PFSK-1 (cell line): ENCODE measurements at regions not wholly inside any gene's neighbourhood (a gene's known extent, or its start where the extent isn't known, plus 50 kb on each side); places are given as distances from the start of the nearest gene placed in this dataset.

ENCODE experiments used
- POLR2AphosphoS5 ChIP-seq: IDR thresholded peaks from 2 replicates; pipeline ENCODE4 v1.6.1; 2012; ENCODE audit warnings: low read depth, mild to moderate bottlenecking, control low read depth, low read length, moderate library complexity
- TAF1 ChIP-seq: IDR thresholded peaks from 2 replicates; pipeline ENCODE4 v1.6.1; 2012; ENCODE audit warnings: low read length, control low read depth, borderline replicate concordance; ENCODE audit not compliant: insufficient read depth

GRCh38 chr5:27908341-27908740 is 870.0 kb upstream of the CDH9 start:
- no peak for TF ChIP-seq TAF1
- no peak for TF ChIP-seq POLR2AphosphoS5
